ENCODE measurements at regions not wholly inside any gene's neighbourhood (a gene's known extent, or its start where the extent isn't known, plus 50 kb on each side); places are given as distances from the start of the nearest gene placed in this dataset.
"Not testable (repeated sequence)": the region's sequence is repeated elsewhere in the genome, so short reads cannot be mapped to it uniquely, and the experiment has no call there.

GRCh38 chr12:22115711-22116110, 69.7 kb downstream of the CMAS start:
- DNase-seq (ENCODE audit: low spot score): peak; percentile 61

- peak; percentile 98 for DNase-seq (ENCODE audit: low spot score)
Observed at GRCh38 chr12:22116376-22116775, 70.4 kb downstream of the CMAS start.

GRCh38 chr12:22117563-22118237, 71.7 kb downstream of the CMAS start:
- no peak for DNase-seq (ENCODE audit: low spot score)

- DNase-seq (ENCODE audit: low spot score): no peak
Observed at GRCh38 chr12:22118238-22118790, 72.3 kb downstream of the CMAS start.

- DNase-seq (ENCODE audit: low spot score): no peak
Observed at GRCh38 chr12:22121224-22121623, 75.2 kb downstream of the CMAS start.

- no peak for DNase-seq (ENCODE audit: low spot score)
Observed at GRCh38 chr12:22122359-22122758, 76.3 kb downstream of the CMAS start.

- DNase-seq (ENCODE audit: low spot score): no peak
Observed at GRCh38 chr12:22124987-22125386, 79.0 kb downstream of the CMAS start.

GRCh38 chr12:22126101-22126500, 80.1 kb downstream of the CMAS start:
- not testable (repeated sequence) for DNase-seq (ENCODE audit: low spot score)

- no peak for DNase-seq (ENCODE audit: low spot score)
Observed at GRCh38 chr12:22126758-22127157, 80.7 kb downstream of the CMAS start.

- no peak for DNase-seq (ENCODE audit: low spot score)
Observed at GRCh38 chr12:22130671-22131070, 84.7 kb downstream of the CMAS start.

- DNase-seq (ENCODE audit: low spot score): not testable (repeated sequence)
Observed at GRCh38 chr12:22136604-22137117, 90.6 kb downstream of the CMAS start.

Measured in cerebellar cortex (tissue), 1 donor.